ENCODE measurements at regions not wholly inside any gene's neighbourhood (a gene's known extent, or its start where the extent isn't known, plus 50 kb on each side); places are given as distances from the start of the nearest gene placed in this dataset.

DNA sequence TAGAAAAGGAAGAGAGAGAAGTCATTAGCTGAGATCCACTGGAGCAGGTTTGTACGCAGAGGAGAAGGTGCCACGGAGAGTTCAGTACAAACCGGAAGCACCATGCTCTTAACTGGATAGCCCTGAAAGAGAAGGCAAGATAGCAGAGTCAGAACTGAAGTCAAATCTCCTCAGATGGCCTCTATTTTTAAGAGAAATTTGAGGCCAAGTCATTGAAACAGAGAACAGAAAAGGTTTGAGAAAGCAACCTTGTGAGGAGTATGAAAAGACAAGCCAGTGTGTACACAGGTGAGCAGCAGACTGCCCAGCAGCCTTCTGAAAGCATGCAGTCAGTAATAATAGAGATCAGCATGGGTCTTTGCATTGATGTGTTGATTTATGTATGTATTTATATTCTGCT is 66.1 kb upstream of the SPRED1 start:
- Histone ChIP-seq H2AK5ac (ENCODE audit: low read depth, low read length) (no peak overlapping the region), H3K4ac (ENCODE audit: low read depth, low read length) (no peak overlapping the region), H4K8ac (ENCODE audit: low read depth in 2 of 2, low read length in 2 of 2) (no peak overlapping the region), H3K4me1 (ENCODE audit: control insufficient read depth, insufficient read depth, low read length) (no peaks in the 10 kb centered on the region; the same call in 1 of the 2 replicates), H2BK15ac (ENCODE audit: low read depth, low read length) (no peak overlapping the region), H2BK5ac (ENCODE audit: low read depth, low read length, poor library complexity, severe bottlenecking) (no peak overlapping the region), H3K9me1 (ENCODE audit: insufficient read depth, low read length) (no peaks in the 10 kb centered on the region), H2BK20ac (ENCODE audit: low read depth, low read length) (no peak overlapping the region), H3K4me3 (ENCODE audit: insufficient read depth, low read depth, low read length) (no peak overlapping the region), H3K18ac (ENCODE audit: low read depth, low read length) (no peak overlapping the region), H3K9me3 (ENCODE audit: control insufficient read depth, insufficient read depth, low read length) (no peaks in the 10 kb centered on the region), H2AFZ (replicated peaks; ENCODE audit: low read length, poor library complexity) (no peak overlapping the region), H3K27ac (ENCODE audit: insufficient read depth, low read length) (no peak overlapping the region), H4K5ac (ENCODE audit: low read depth, low read length) (no peak overlapping the region), H2AK9ac (replicated peaks; ENCODE audit: low read depth, low read length, poor library complexity) (no peak overlapping the region), H3K9ac (ENCODE audit: low read depth, low read length) (no peak overlapping the region), H3K79me1 (ENCODE audit: low read depth in 1 of 2, low read length in 2 of 2) (no peaks in the 10 kb centered on the region), H4K91ac (ENCODE audit: insufficient read depth, low read depth, low read length) (no peak overlapping the region), H3K56ac (ENCODE audit: extremely low read depth, insufficient read depth, low read length) (no peak overlapping the region), H3K36me3 (ENCODE audit: control insufficient read depth, insufficient read depth, low read length) (no peaks in the 10 kb centered on the region), H4K20me1 (ENCODE audit: insufficient read depth, low read length) (no peaks in the 10 kb centered on the region), H2BK120ac (ENCODE audit: low read depth, low read length) (no peak overlapping the region), H3K23ac (ENCODE audit: low read depth, low read length) (no peak overlapping the region), H3K14ac (replicated peaks; ENCODE audit: low read depth, low read length) (no peak overlapping the region), H3K27me3 (ENCODE audit: control insufficient read depth, insufficient read depth, low read length) (peaks cover 30% of the 10 kb centered on the region), H3K4me2 (ENCODE audit: low read depth, low read length) (no peak overlapping the region)
- ChIA-PET CTCF (no interaction called here), POLR2A (ENCODE audit: unreplicated experiment) (no interaction called here)
- in situ Hi-C loops (cut with MboI; ENCODE audit: low sequenced_read_pairs) (loop anchor here (25.0 kb wide), 1 partner anchor 476 kb away; no protein-coding TSS in a partner anchor), intact Hi-C loops (cut with micrococcal nuclease) (no loop called here), dilution Hi-C loops (cut with HindIII; ENCODE audit: low sequenced_read_pairs, unreplicated experiment) (no loop called here)
- no TSS peak for BruUV-seq (replicated peaks)
- DNase-seq (no peak), ATAC-seq (ENCODE audit: low read depth) (no peak)
- no peak for TF ChIP-seq RAD21 (IDR thresholded peaks at IDR 0.05; ENCODE audit: low read length)
- TF ChIP-seq RFX5 (IDR thresholded peaks at IDR 0.05; ENCODE audit: low read depth, low read length) = no peak
- no peak for TF ChIP-seq CEBPB (IDR thresholded peaks at IDR 0.05; ENCODE audit: low read depth, low read length)
- TF ChIP-seq, protein P1, sequence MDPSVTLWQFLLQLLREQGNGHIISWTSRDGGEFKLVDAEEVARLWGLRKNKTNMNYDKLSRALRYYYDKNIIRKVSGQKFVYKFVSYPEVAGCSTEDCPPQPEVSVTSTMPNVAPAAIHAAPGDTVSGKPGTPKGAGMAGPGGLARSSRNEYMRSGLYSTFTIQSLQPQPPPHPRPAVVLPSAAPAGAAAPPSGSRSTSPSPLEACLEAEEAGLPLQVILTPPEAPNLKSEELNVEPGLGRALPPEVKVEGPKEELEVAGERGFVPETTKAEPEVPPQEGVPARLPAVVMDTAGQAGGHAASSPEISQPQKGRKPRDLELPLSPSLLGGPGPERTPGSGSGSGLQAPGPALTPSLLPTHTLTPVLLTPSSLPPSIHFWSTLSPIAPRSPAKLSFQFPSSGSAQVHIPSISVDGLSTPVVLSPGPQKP (IDR thresholded peaks at IDR 0.05; ENCODE audit: borderline replicate concordance, low read depth, low read length) = no peak
- TF ChIP-seq POLR2A (IDR thresholded peaks at IDR 0.05; ENCODE audit: low read depth, low read length) = no peak
- TF ChIP-seq MAZ (IDR thresholded peaks at IDR 0.05; ENCODE audit: borderline replicate concordance, low read depth, low read length) = no peak
- no peak for TF ChIP-seq FOS (IDR thresholded peaks at IDR 0.05; ENCODE audit: low read depth, low read length)
- TF ChIP-seq MAFK (IDR thresholded peaks at IDR 0.05; ENCODE audit: low read depth, low read length) = no peak
- WGBS, 2 experiments (ENCODE audit: extremely low coverage in 2 of 2, insufficient read length in 1 of 2) = no CpG with 5 or more reads among the region's 3 CpGs

All from IMR-90 (cell line).